Endothelial cell (in vitro differentiated cells): ENCODE measurements at regions not wholly inside any gene's neighbourhood (a gene's known extent, or its start where the extent isn't known, plus 50 kb on each side); places are given as distances from the start of the nearest gene placed in this dataset.
"Not testable (repeated sequence)": the region's sequence is repeated elsewhere in the genome, so short reads cannot be mapped to it uniquely, and the experiment has no call there.

Experiments used
- DNase-seq: peaks from one replicate; pipeline ENCODE4 v3.0.0; 2021; ENCODE audit warnings: low spot score
- H3K27ac Mint-ChIP-seq: one replicate; pipeline ENCODE4 v1.8.0; 2021; ENCODE audit warnings: mixed read lengths, inconsistent platforms; ENCODE audit not compliant: unreplicated experiment
- H3K27me3 Mint-ChIP-seq: one replicate; pipeline ENCODE4 v1.8.0; 2021; ENCODE audit warnings: mild to moderate bottlenecking, moderate library complexity, mixed read lengths, inconsistent platforms; ENCODE audit not compliant: unreplicated experiment
- H3K36me3 Mint-ChIP-seq: one replicate; pipeline ENCODE4 v1.8.0; 2021; ENCODE audit warnings: mild to moderate bottlenecking, low read depth, mixed read lengths, inconsistent platforms; ENCODE audit not compliant: unreplicated experiment
- H3K4me1 Mint-ChIP-seq: one replicate; pipeline ENCODE4 v1.8.0; 2021; ENCODE audit warnings: mild to moderate bottlenecking, mixed read lengths, inconsistent platforms; ENCODE audit not compliant: unreplicated experiment
- H3K4me3 Mint-ChIP-seq: one replicate; pipeline ENCODE4 v1.8.0; 2021; ENCODE audit warnings: mild to moderate bottlenecking, mixed read lengths, inconsistent platforms; ENCODE audit not compliant: unreplicated experiment
- H3K9me3 Mint-ChIP-seq: one replicate; pipeline ENCODE4 v1.8.0; 2021; ENCODE audit warnings: mixed read lengths, inconsistent platforms; ENCODE audit not compliant: unreplicated experiment
- TF ChIP-seq, protein P1 (sequence below): fragments of 200-600 bp; sonication (generic); IDR thresholded peaks from one replicate; pipeline ENCODE4 v1.5.0; 2021; ENCODE audit warnings: antibody characterized with exemption; ENCODE audit not compliant: unreplicated experiment

DNA sequence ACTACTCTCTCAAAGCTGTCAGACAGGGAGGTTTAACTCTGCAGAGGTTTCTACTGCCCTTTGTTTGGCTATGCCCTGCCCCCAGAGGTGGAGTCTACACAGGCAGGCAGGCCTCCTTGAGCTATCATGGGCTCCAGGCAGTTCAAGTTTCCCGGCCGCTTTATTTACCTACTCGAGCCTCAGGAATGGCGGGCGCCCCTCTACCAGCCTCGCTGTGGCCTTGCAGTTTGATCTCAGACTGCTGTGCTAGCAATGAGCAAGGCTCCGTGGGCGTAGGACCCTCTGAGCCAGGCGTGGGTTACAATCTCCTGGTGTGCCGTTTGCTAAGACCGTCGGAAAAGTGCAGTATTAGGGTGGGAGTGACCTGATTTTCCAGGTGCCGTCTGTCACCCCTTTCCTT is 124.3 kb downstream of the PTCHD1 start:
- not testable (repeated sequence) for H3K4me3 Mint-ChIP-seq, H3K27me3 Mint-ChIP-seq, H3K4me1 Mint-ChIP-seq, H3K36me3 Mint-ChIP-seq, DNase-seq, H3K9me3 Mint-ChIP-seq, H3K27ac Mint-ChIP-seq

DNA sequence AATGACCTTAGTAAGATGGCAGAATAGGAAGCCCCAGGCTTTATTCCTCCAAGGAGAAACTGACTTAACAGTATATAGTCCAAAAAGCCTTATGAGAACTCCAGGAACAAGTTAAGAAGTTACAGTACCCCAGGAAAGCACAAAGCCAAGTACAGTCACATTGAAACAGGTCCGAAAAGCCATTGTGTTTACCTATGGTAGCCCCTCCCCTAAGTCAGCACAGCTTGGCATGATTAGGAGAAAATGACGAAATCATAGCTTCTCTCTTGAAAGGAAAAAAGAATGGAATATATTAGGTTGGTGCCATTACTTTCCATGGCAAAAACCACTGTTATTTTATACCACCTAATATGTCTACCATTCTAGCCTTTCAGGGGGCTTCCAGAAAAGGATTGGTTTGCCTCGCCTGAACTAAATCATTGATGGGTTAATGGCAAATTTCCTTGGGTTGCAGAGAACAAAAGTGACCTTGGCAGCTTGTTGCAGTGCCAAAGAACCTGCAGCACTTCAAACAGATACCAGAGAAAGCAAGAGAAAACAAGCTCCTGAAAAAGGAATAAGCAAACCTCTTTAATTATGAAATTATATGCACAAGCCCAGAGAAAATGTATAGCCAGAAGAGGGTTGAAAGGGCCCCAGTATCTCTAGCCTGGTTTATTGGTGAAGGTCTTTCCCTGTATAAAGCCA is 130.6 kb downstream of the PTCHD1 start:
- H3K4me3 Mint-ChIP-seq = no peak overlapping the region
- H3K27ac Mint-ChIP-seq = no peak overlapping the region

DNA sequence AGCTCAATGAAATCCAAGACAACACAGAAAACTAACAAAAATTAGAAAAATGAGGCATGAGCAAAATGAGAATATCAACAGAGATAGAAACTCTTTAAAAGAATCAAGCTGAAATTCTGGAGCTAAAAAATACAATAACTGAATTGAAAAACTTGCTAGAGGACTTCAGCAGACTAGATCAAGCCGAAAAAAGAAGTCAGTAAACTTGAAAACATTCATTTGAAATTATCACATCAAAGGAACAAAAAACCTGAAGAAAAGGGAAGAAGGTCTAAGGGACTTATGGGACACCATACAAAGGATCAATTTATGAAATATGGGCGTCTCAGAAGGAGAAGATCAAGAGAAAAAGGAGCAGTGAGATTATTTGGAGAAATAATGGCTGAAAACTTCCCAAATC is 131.3 kb downstream of the PTCHD1 start:
- Mint-ChIP-seq H3K27ac (no peak overlapping the region), H3K9me3 (peaks cover 9% of the 10 kb centered on the region), H3K36me3 (no peaks in the 10 kb centered on the region), H3K4me3 (no peak overlapping the region), H3K4me1 (no peaks in the 10 kb centered on the region), H3K27me3 (no peaks in the 10 kb centered on the region)
- TF ChIP-seq, protein P1, sequence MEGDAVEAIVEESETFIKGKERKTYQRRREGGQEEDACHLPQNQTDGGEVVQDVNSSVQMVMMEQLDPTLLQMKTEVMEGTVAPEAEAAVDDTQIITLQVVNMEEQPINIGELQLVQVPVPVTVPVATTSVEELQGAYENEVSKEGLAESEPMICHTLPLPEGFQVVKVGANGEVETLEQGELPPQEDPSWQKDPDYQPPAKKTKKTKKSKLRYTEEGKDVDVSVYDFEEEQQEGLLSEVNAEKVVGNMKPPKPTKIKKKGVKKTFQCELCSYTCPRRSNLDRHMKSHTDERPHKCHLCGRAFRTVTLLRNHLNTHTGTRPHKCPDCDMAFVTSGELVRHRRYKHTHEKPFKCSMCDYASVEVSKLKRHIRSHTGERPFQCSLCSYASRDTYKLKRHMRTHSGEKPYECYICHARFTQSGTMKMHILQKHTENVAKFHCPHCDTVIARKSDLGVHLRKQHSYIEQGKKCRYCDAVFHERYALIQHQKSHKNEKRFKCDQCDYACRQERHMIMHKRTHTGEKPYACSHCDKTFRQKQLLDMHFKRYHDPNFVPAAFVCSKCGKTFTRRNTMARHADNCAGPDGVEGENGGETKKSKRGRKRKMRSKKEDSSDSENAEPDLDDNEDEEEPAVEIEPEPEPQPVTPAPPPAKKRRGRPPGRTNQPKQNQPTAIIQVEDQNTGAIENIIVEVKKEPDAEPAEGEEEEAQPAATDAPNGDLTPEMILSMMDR = no peak
- DNase-seq = no peak

More for the DNA sequence above, 130.6 kb downstream of the PTCHD1 start:
- TF ChIP-seq, protein P1 = no peak
- Mint-ChIP-seq H3K27me3 (no peaks in the 10 kb centered on the region), H3K4me1 (no peaks in the 10 kb centered on the region), H3K9me3 (peaks cover 9% of the 10 kb centered on the region), H3K36me3 (no peaks in the 10 kb centered on the region)
- no peak for DNase-seq

DNA sequence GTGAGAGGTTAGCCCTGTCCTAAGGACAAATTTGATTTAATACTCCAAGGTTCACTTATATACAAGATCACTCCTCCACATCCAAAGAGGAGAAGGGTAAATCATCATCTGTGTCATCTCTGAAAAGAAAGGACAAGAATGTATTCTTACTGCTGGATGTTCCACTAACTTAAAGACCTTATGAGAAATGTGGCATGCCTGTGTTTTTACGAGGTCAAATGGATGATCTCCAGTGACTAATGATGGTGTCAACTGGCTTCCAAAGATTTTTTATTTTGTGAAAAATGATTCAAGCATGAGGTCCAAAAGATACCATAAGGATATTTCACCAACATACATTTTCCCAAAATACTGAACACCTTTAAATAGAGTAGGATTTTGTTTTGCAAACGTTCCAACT is 143.4 kb downstream of the PTCHD1 start:
- TF ChIP-seq, protein P1 = no peak
- H3K36me3 Mint-ChIP-seq = peaks cover 3% of the 10 kb centered on the region
- H3K9me3 Mint-ChIP-seq = no peaks in the 10 kb centered on the region
- H3K27me3 Mint-ChIP-seq = peaks cover 2% of the 10 kb centered on the region
- no peak for DNase-seq
- no peak overlapping the region for H3K27ac Mint-ChIP-seq
- no peak overlapping the region for H3K4me3 Mint-ChIP-seq
- peaks cover 3% of the 10 kb centered on the region for H3K4me1 Mint-ChIP-seq

DNA sequence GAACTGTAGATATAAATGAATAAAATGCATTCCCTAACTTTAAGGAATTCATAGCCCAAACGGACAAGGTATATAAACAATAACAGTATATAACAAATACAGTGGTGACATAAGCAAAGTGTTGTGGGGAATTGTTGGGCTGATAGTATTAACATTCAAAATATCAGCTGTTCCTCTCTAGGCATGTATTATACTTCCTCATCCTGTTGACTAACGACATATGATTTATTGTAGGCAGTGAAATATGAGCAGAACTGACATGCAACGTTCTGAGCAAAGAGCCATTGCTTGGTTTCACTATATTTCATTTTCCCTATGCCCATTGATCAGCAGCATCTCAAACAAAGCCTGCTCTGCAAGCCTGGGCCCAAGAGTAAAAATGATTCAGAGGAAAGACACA is 143.9 kb downstream of the PTCHD1 start:
- Mint-ChIP-seq H3K27me3 (peaks cover 2% of the 10 kb centered on the region), H3K27ac (no peak overlapping the region), H3K4me1 (peaks cover 3% of the 10 kb centered on the region), H3K9me3 (no peaks in the 10 kb centered on the region), H3K36me3 (peaks cover 3% of the 10 kb centered on the region), H3K4me3 (no peak overlapping the region)
- no peak for DNase-seq
- TF ChIP-seq, protein P1 = no peak
